Osteoblast (primary cell): ENCODE measurements at regions not wholly inside any gene's neighbourhood (a gene's known extent, or its start where the extent isn't known, plus 50 kb on each side); places are given as distances from the start of the nearest gene placed in this dataset.

ENCODE experiments used
- DNase-seq: peaks from one replicate; pipeline ENCODE4 v3.0.0; 2011; ENCODE audit warnings: low spot score, mixed read lengths; ENCODE audit not compliant: insufficient read length; ENCODE audit errors: missing footprints
- H2AFZ ChIP-seq: 2 replicates; pipeline ENCODE4 v1.6.0; 2011; ENCODE audit warnings: mild to moderate bottlenecking, low read length
- H3K27ac ChIP-seq: 2 replicates; pipeline ENCODE4 v1.5.1; 2011; ENCODE audit warnings: mild to moderate bottlenecking, low read depth, low read length, moderate library complexity
- H3K27me3 ChIP-seq: 2 replicates; pipeline ENCODE4 v1.6.0; 2012; ENCODE audit warnings: mild to moderate bottlenecking, control low read depth, inconsistent platforms, low read length, moderate library complexity; ENCODE audit not compliant: insufficient read depth
- H3K36me3 ChIP-seq: 2 replicates; pipeline ENCODE4 v1.5.1; 2011; ENCODE audit warnings: mild to moderate bottlenecking, low read length, control low read depth, moderate library complexity; ENCODE audit not compliant: insufficient read depth
- H3K4me1 ChIP-seq: 2 replicates; pipeline ENCODE4 v1.5.1; 2011; ENCODE audit warnings: mild to moderate bottlenecking, low read length, control low read depth, moderate library complexity; ENCODE audit not compliant: insufficient read depth
- H3K4me2 ChIP-seq: 2 replicates; pipeline ENCODE4 v1.6.0; 2011; ENCODE audit warnings: mild to moderate bottlenecking, low read length; ENCODE audit not compliant: insufficient read depth
- H3K4me3 ChIP-seq: fragments of 200-600 bp; sonication (generic); 3 replicates; pipeline ENCODE4 v1.5.1; 2012; ENCODE audit warnings: mild to moderate bottlenecking, low read length, inconsistent platforms; ENCODE audit not compliant: insufficient read depth
- H3K79me2 ChIP-seq: 2 replicates; pipeline ENCODE4 v1.6.0; 2012; ENCODE audit warnings: mild to moderate bottlenecking, low read length, control low read depth, inconsistent platforms; ENCODE audit not compliant: insufficient read depth
- H3K9me3 ChIP-seq: 2 replicates; pipeline ENCODE4 v1.5.1; 2011; ENCODE audit warnings: low read depth, low read length, control low read depth
- H4K20me1 ChIP-seq: 2 replicates; pipeline ENCODE4 v1.6.0; 2012; ENCODE audit warnings: mild to moderate bottlenecking, low read length, control low read depth; ENCODE audit not compliant: insufficient read depth
- CTCF ChIP-seq: IDR thresholded peaks from 2 replicates; pipeline ENCODE4 v1.5.1; 2011; ENCODE audit warnings: mild to moderate bottlenecking, low read depth, low read length, moderate library complexity; ENCODE audit errors: extremely low read depth

- H3K36me3 ChIP-seq, result no peaks in the 10 kb centered on the region
- no peak overlapping the region for H3K27ac ChIP-seq
- H3K79me2 ChIP-seq, result no peaks in the 10 kb centered on the region
- H3K4me1 ChIP-seq, result no peaks in the 10 kb centered on the region
- H3K4me2 ChIP-seq, result no peak overlapping the region
- no peak for DNase-seq
- H4K20me1 ChIP-seq, result no peaks in the 10 kb centered on the region
- no peak for TF ChIP-seq CTCF
- H3K27me3 ChIP-seq, result no peaks in the 10 kb centered on the region
- H3K9me3 ChIP-seq, result no peaks in the 10 kb centered on the region
- no peak overlapping the region for H3K4me3 ChIP-seq
- H2AFZ ChIP-seq, result no peak overlapping the region
Measured at GRCh38 chr12:107826276-107826675, 51.8 kb downstream of the ASCL4 start.

- no peak for TF ChIP-seq CTCF
- H3K4me1 ChIP-seq, result no peaks in the 10 kb centered on the region
- H3K27ac ChIP-seq, result no peak overlapping the region
- no peaks in the 10 kb centered on the region for H3K36me3 ChIP-seq
- no peaks in the 10 kb centered on the region for H3K79me2 ChIP-seq
- no peak overlapping the region for H3K4me3 ChIP-seq
- no peak overlapping the region for H2AFZ ChIP-seq
- H3K4me2 ChIP-seq, result no peak overlapping the region
- H4K20me1 ChIP-seq, result no peaks in the 10 kb centered on the region
- no peaks in the 10 kb centered on the region for H3K9me3 ChIP-seq
- no peaks in the 10 kb centered on the region for H3K27me3 ChIP-seq
- no peak for DNase-seq
Measured at GRCh38 chr12:107829271-107829670, 54.8 kb downstream of the ASCL4 start.

DNA sequence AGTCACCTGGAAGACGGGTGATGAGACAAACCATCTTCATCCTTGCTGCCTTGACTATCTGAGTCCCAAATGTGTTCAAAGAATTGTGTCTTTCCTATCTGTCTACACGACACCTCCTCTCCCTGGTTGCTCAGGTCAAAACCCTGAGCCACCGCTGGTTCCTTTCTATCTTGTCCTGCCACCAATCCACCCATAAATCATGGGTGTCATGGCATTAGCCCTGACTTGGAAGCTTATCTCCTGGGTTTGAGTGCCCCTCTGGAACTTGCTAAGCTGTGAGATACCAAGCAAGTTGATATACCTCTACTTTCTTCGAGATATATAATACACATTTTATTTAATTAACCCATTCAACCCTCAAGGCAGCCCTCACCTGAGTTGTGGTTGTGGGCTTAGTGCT is 57.9 kb downstream of the ASCL4 start:
- Histone ChIP-seq H3K79me2 (no peaks in the 10 kb centered on the region), H3K9me3 (no peaks in the 10 kb centered on the region), H2AFZ (no peak overlapping the region), H4K20me1 (no peaks in the 10 kb centered on the region), H3K36me3 (no peaks in the 10 kb centered on the region), H3K27me3 (peaks cover 1% of the 10 kb centered on the region), H3K27ac (no peak overlapping the region), H3K4me1 (no peaks in the 10 kb centered on the region), H3K4me2 (no peak overlapping the region), H3K4me3 (no peak overlapping the region)
- DNase-seq, result no peak
- no peak for TF ChIP-seq CTCF

GRCh38 chr12:107840186-107840585 is 65.7 kb downstream of the ASCL4 start:
- Histone ChIP-seq H2AFZ (no peak overlapping the region), H3K36me3 (no peaks in the 10 kb centered on the region), H4K20me1 (no peaks in the 10 kb centered on the region), H3K4me3 (no peak overlapping the region), H3K4me1 (no peaks in the 10 kb centered on the region), H3K9me3 (no peaks in the 10 kb centered on the region), H3K27me3 (peaks cover 41% of the 10 kb centered on the region), H3K79me2 (no peaks in the 10 kb centered on the region), H3K4me2 (no peak overlapping the region), H3K27ac (no peak overlapping the region)
- DNase-seq, result no peak
- TF ChIP-seq CTCF, result no peak
